Duodenal mucosa (tissue), 2 donors: ENCODE measurements at regions not wholly inside any gene's neighbourhood (a gene's known extent, or its start where the extent isn't known, plus 50 kb on each side); places are given as distances from the start of the nearest gene placed in this dataset.

Experiments
- H3K27ac ChIP-seq: one replicate; pipeline ENCODE4 v1.7.0; 2013; ENCODE audit warnings: low read depth, low read length
- H3K27me3 ChIP-seq, 2 donors: one replicate each; pipeline ENCODE4 v1.7.0; 2013; ENCODE audit warnings: low read length in 2 of 2, control low read depth in 1 of 2; ENCODE audit not compliant: insufficient read depth in 2 of 2, control insufficient read depth in 1 of 2
- H3K36me3 ChIP-seq, 2 donors: one replicate each; pipeline ENCODE4 v1.7.0; 2013; ENCODE audit warnings: low read length in 2 of 2, control low read depth in 1 of 2; ENCODE audit not compliant: insufficient read depth in 2 of 2, control insufficient read depth in 1 of 2
- H3K4me1 ChIP-seq, 2 donors: one replicate each; pipeline ENCODE4 v1.7.0; 2013; ENCODE audit warnings: low read length in 2 of 2, control low read depth in 1 of 2; ENCODE audit not compliant: insufficient read depth in 2 of 2, control insufficient read depth in 1 of 2
- H3K4me3 ChIP-seq, 2 donors: one replicate each; pipeline ENCODE4 v1.7.0; 2013; ENCODE audit warnings: low read length in 2 of 2, low read depth in 1 of 2
- H3K9ac ChIP-seq, 2 donors: one replicate each; pipeline ENCODE4 v1.7.0; 2013; ENCODE audit warnings: low read length in 2 of 2, low read depth in 1 of 2
- H3K9me3 ChIP-seq, 2 donors: one replicate each; pipeline ENCODE4 v1.7.0; 2013; ENCODE audit warnings: low read length in 2 of 2, control low read depth in 1 of 2; ENCODE audit not compliant: control insufficient read depth in 1 of 2

GRCh38 chr4:183790661-183791060 lies 114.4 kb upstream of the STOX2 start:
- H3K4me1 ChIP-seq: no peaks in the 10 kb centered on the region
- H3K36me3 ChIP-seq: no peaks in the 10 kb centered on the region
- no peak overlapping the region for H3K9ac ChIP-seq
- peaks cover 3 to 20% of the 10 kb centered on the region in 2 donors for H3K9me3 ChIP-seq
- H3K27ac ChIP-seq: no peak overlapping the region
- H3K27me3 ChIP-seq: peaks cover 0 to 1% of the 10 kb centered on the region in 2 donors
- no peak overlapping the region for H3K4me3 ChIP-seq

- peaks cover 3 to 20% of the 10 kb centered on the region in 2 donors for H3K9me3 ChIP-seq
- H3K4me3 ChIP-seq: peak overlapping the region; percentile 62 to 68
- H3K4me1 ChIP-seq: peaks cover 3% of the 10 kb centered on the region in 2 donors
- no peak overlapping the region for H3K27ac ChIP-seq
- no peak overlapping the region for H3K9ac ChIP-seq
- peaks cover 21 to 26% of the 10 kb centered on the region in 2 donors for H3K27me3 ChIP-seq
- H3K36me3 ChIP-seq: no peaks in the 10 kb centered on the region
Measured at GRCh38 chr4:183797011-183797444, 108.1 kb upstream of the STOX2 start.

GRCh38 chr4:183797445-183798300 lies 107.4 kb upstream of the STOX2 start:
- H3K36me3 ChIP-seq: no peaks in the 10 kb centered on the region
- no peak overlapping the region for H3K9ac ChIP-seq
- H3K9me3 ChIP-seq: peaks cover 3 to 19% of the 10 kb centered on the region in 2 donors
- H3K4me3 ChIP-seq: peak overlapping the region; percentile 62 to 68
- peaks cover 3% of the 10 kb centered on the region in 2 donors for H3K4me1 ChIP-seq
- peaks cover 21 to 26% of the 10 kb centered on the region in 2 donors for H3K27me3 ChIP-seq
- no peak overlapping the region for H3K27ac ChIP-seq

GRCh38 chr4:183798301-183799253 lies 106.5 kb upstream of the STOX2 start:
- Histone ChIP-seq H3K4me3 (peak overlapping the region; percentile 54 to 60), H3K27me3 (peaks cover 21 to 26% of the 10 kb centered on the region in 2 donors), H3K27ac (no peak overlapping the region), H3K9ac (peak overlapping the region in 1 of 2 donors; percentile 18), H3K9me3 (peaks cover 3 to 10% of the 10 kb centered on the region in 2 donors), H3K36me3 (no peaks in the 10 kb centered on the region), H3K4me1 (peaks cover 3% of the 10 kb centered on the region in 2 donors)

- Histone ChIP-seq H3K4me3 (no peak overlapping the region), H3K27ac (no peak overlapping the region), H3K9me3 (no peaks in the 10 kb centered on the region), H3K4me1 (peaks cover 2 to 3% of the 10 kb centered on the region in 2 donors), H3K36me3 (no peaks in the 10 kb centered on the region), H3K27me3 (peaks cover 19 to 23% of the 10 kb centered on the region in 2 donors), H3K9ac (no peak overlapping the region)
Measured at GRCh38 chr4:183801457-183802165, 103.5 kb upstream of the STOX2 start.

- Histone ChIP-seq H3K4me3 (no peak overlapping the region), H3K9me3 (no peaks in the 10 kb centered on the region), H3K27me3 (no peaks in the 10 kb centered on the region), H3K9ac (no peak overlapping the region), H3K36me3 (no peaks in the 10 kb centered on the region), H3K27ac (no peak overlapping the region), H3K4me1 (no peaks in the 10 kb centered on the region)
Measured at GRCh38 chr4:183806341-183806740, 98.8 kb upstream of the STOX2 start.

- no peaks in the 10 kb centered on the region for H3K36me3 ChIP-seq
- H3K27me3 ChIP-seq: no peaks in the 10 kb centered on the region
- no peak overlapping the region for H3K9ac ChIP-seq
- no peak overlapping the region for H3K27ac ChIP-seq
- no peak overlapping the region for H3K4me3 ChIP-seq
- no peaks in the 10 kb centered on the region for H3K4me1 ChIP-seq
- no peaks in the 10 kb centered on the region for H3K9me3 ChIP-seq
Measured at GRCh38 chr4:183807420-183808096, 97.5 kb upstream of the STOX2 start.

- no peak overlapping the region for H3K9ac ChIP-seq
- no peaks in the 10 kb centered on the region for H3K4me1 ChIP-seq
- no peak overlapping the region for H3K4me3 ChIP-seq
- H3K27ac ChIP-seq: no peak overlapping the region
- no peaks in the 10 kb centered on the region for H3K9me3 ChIP-seq
- H3K27me3 ChIP-seq: no peaks in the 10 kb centered on the region
- H3K36me3 ChIP-seq: no peaks in the 10 kb centered on the region
Measured at GRCh38 chr4:183808097-183808456, 97.0 kb upstream of the STOX2 start.

- Histone ChIP-seq H3K9me3 (no peaks in the 10 kb centered on the region), H3K27me3 (no peaks in the 10 kb centered on the region), H3K4me3 (no peak overlapping the region), H3K9ac (no peak overlapping the region), H3K4me1 (no peaks in the 10 kb centered on the region), H3K27ac (no peak overlapping the region), H3K36me3 (no peaks in the 10 kb centered on the region)
Measured at GRCh38 chr4:183812567-183812966, 92.5 kb upstream of the STOX2 start.
